GM23338 (cell line): ENCODE measurements at regions not wholly inside any gene's neighbourhood (a gene's known extent, or its start where the extent isn't known, plus 50 kb on each side); places are given as distances from the start of the nearest gene placed in this dataset.

Source experiments
- ATAC-seq: fragments of 200-7000 bp; cut with Tn5 transposase; 3 replicates; pipeline ENCODE4 v1.9.1; 2020
- DNase-seq: peaks from one replicate; pipeline ENCODE4 v3.0.0-alpha.2; 2015; ENCODE audit warnings: low spot score
- H2AFZ ChIP-seq: fragments of 200-600 bp; sonication (generic); 2 replicates; pipeline ENCODE4 v1.8.0; 2016; ENCODE audit warnings: antibody characterized with exemption, mild to moderate bottlenecking, moderate library complexity
- H3F3A ChIP-seq: fragments of 200-600 bp; sonication (generic); replicated peaks from 2 replicates; pipeline ENCODE4 v1.8.0; 2017; ENCODE audit warnings: antibody characterized with exemption, mixed run types, low read depth
- H3K27ac ChIP-seq: fragments of 200-600 bp; sonication (generic); 2 replicates; pipeline ENCODE4 v1.6.1; 2016; ENCODE audit warnings: low read depth
- H3K27me3 ChIP-seq: fragments of 200-600 bp; sonication (generic); 2 replicates; pipeline ENCODE4 v1.8.0; 2016; ENCODE audit warnings: mild to moderate bottlenecking, mixed run types, moderate library complexity; ENCODE audit not compliant: insufficient read depth
- H3K36me3 ChIP-seq: fragments of 200-600 bp; sonication (generic); 2 replicates; pipeline ENCODE4 v1.8.0; 2016; ENCODE audit warnings: mild to moderate bottlenecking; ENCODE audit not compliant: insufficient read depth
- H3K4me1 ChIP-seq: fragments of 200-600 bp; sonication (generic); 2 replicates; pipeline ENCODE4 v1.8.0; 2016; ENCODE audit warnings: mild to moderate bottlenecking, moderate library complexity; ENCODE audit not compliant: insufficient read depth
- H3K4me2 ChIP-seq: fragments of 200-600 bp; sonication (generic); 2 replicates; pipeline ENCODE4 v1.7.1; 2017; ENCODE audit warnings: mixed run types
- H3K4me3 ChIP-seq: fragments of 200-600 bp; sonication (generic); 2 replicates; pipeline ENCODE4 v1.6.1; 2016; ENCODE audit warnings: mixed run types
- H3K79me2 ChIP-seq: fragments of 200-600 bp; sonication (generic); replicated peaks from 2 replicates; pipeline ENCODE4 v1.8.0; 2017; ENCODE audit warnings: mild to moderate bottlenecking; ENCODE audit not compliant: insufficient read depth
- H3K9me2 ChIP-seq: fragments of 200-600 bp; sonication (generic); 2 replicates; pipeline ENCODE4 v1.8.0; 2017; ENCODE audit not compliant: insufficient read depth
- H4K20me1 ChIP-seq: fragments of 200-600 bp; sonication (generic); replicated peaks from 2 replicates; pipeline ENCODE4 v1.8.0; 2017; ENCODE audit warnings: mild to moderate bottlenecking; ENCODE audit not compliant: insufficient read depth
- H3K27ac Mint-ChIP-seq: 2 replicates; pipeline ENCODE4 v1.8.0; 2020; ENCODE audit warnings: inconsistent platforms, mild to moderate bottlenecking, moderate library complexity, mixed read lengths
- H3K27me3 Mint-ChIP-seq: 3 replicates; pipeline ENCODE4 v1.8.0; 2022; ENCODE audit warnings: low read depth, mild to moderate bottlenecking, moderate library complexity, mixed read lengths, inconsistent platforms; ENCODE audit not compliant: insufficient read depth, poor library complexity
- H3K36me3 Mint-ChIP-seq: 3 replicates; pipeline ENCODE4 v1.8.0; 2021; ENCODE audit warnings: low read depth, mild to moderate bottlenecking, inconsistent platforms, moderate library complexity, mixed read lengths
- H3K4me1 Mint-ChIP-seq: 3 replicates; pipeline ENCODE4 v1.8.0; 2020; ENCODE audit warnings: mild to moderate bottlenecking, inconsistent platforms, mixed read lengths
- H3K4me3 Mint-ChIP-seq: 3 replicates; pipeline ENCODE4 v1.8.0; 2021; ENCODE audit warnings: moderate library complexity, mild to moderate bottlenecking, inconsistent platforms, mixed read lengths
- H3K9me3 Mint-ChIP-seq: 3 replicates; pipeline ENCODE4 v1.8.0; 2020; ENCODE audit warnings: moderate library complexity, mild to moderate bottlenecking, inconsistent platforms, mixed read lengths
- CREB1 ChIP-seq: fragments of 250-450 bp; sonication (Bioruptor Pico); IDR thresholded peaks from 2 replicates; pipeline ENCODE4 v1.5.0; 2020; ENCODE audit warnings: low read depth, mild to moderate bottlenecking, moderate library complexity
- EZH2phosphoT487 ChIP-seq: fragments of 200-600 bp; sonication (generic); IDR thresholded peaks from one replicate; pipeline ENCODE4 v1.8.1; 2018; ENCODE audit warnings: antibody characterized with exemption; ENCODE audit not compliant: unreplicated experiment
- NANOG ChIP-seq: IDR thresholded peaks from 2 replicates; pipeline ENCODE4 v1.6.1; 2016; ENCODE audit warnings: antibody characterized with exemption, borderline replicate concordance
- POLR2AphosphoS5 ChIP-seq: IDR thresholded peaks from 2 replicates; pipeline ENCODE4 v1.6.1; 2016; ENCODE audit warnings: antibody characterized with exemption, low read depth
- STAT1 ChIP-seq: IDR thresholded peaks from one replicate; pipeline ENCODE4 v1.6.1; 2016; ENCODE audit warnings: antibody characterized with exemption; ENCODE audit not compliant: unreplicated experiment
- ZNF114 ChIP-seq: fragments of 250-450 bp; sonication (Bioruptor Pico); IDR thresholded peaks from 2 replicates; pipeline ENCODE4 v1.5.0; 2020; ENCODE audit warnings: mild to moderate bottlenecking, moderate library complexity
- TF ChIP-seq, protein P1 (sequence below): IDR thresholded peaks from one replicate; pipeline ENCODE4 v1.6.1; 2018; ENCODE audit warnings: antibody characterized with exemption; ENCODE audit not compliant: unreplicated experiment
- TF ChIP-seq, protein P2 (sequence below), 2 experiments: fragments of 200-600 bp in 1 of 2; sonication (generic) in 1 of 2; conservative IDR thresholded peaks; 2 replicates each; pipeline versions ENCODE4 v1.5.1 to v1.6.1; 2016 to 2017; ENCODE audit warnings: antibody characterized with exemption in 2 of 2, low read depth in 2 of 2, mild to moderate bottlenecking in 2 of 2, moderate library complexity in 1 of 2
- TF ChIP-seq, protein P3 (sequence below): fragments of 250-450 bp; sonication (Bioruptor Pico); IDR thresholded peaks from 2 replicates; pipeline ENCODE4 v1.5.0; 2020; ENCODE audit warnings: mild to moderate bottlenecking, moderate library complexity

DNA sequence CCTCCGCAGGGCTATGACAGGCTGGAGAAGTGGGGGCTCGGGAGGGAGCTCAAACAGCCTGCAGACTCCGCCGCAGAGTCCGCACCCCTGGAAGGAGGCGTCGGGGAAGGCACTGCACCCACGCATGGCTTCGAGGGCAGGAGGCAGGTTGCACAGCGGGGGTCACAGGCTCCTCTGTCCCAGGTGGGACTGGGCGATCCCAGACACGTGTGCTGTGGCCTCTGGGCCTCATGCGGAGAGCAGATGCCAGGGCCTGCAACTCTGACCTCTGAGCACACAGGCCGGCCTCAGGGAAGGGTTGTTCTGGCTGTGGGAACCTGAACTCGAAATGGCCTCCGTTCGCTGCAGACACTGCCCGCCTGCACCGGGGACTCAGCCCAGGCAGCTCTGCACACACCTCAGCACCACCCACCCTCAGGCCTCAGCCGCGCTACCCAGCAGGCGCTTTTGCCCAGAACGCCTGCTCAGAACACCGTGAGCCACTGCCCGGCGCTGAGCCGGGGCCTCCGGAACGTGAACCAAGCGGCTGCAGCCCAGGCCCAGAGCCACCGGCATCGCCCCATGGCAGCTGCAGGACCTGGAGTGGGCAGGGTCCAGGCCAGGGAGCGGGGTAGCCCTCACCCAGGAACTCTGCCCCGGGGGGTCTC lies 71.8 kb upstream of the ADGRA1 start:
- H3K79me2 ChIP-seq: no peaks in the 10 kb centered on the region
- no peaks in the 10 kb centered on the region for H3K9me2 ChIP-seq
- H3K4me2 ChIP-seq: no peak overlapping the region
- H4K20me1 ChIP-seq: no peaks in the 10 kb centered on the region
- H3K27ac ChIP-seq: no peak overlapping the region
- Mint-ChIP-seq H3K27me3 (peaks cover 4% of the 10 kb centered on the region), H3K36me3 (no peaks in the 10 kb centered on the region), H3K4me3 (no peak overlapping the region), H3K27ac (no peak overlapping the region), H3K4me1 (no peaks in the 10 kb centered on the region; the same call in 2 of the 3 replicates), H3K9me3 (no peaks in the 10 kb centered on the region)
- TF ChIP-seq, protein P1, sequence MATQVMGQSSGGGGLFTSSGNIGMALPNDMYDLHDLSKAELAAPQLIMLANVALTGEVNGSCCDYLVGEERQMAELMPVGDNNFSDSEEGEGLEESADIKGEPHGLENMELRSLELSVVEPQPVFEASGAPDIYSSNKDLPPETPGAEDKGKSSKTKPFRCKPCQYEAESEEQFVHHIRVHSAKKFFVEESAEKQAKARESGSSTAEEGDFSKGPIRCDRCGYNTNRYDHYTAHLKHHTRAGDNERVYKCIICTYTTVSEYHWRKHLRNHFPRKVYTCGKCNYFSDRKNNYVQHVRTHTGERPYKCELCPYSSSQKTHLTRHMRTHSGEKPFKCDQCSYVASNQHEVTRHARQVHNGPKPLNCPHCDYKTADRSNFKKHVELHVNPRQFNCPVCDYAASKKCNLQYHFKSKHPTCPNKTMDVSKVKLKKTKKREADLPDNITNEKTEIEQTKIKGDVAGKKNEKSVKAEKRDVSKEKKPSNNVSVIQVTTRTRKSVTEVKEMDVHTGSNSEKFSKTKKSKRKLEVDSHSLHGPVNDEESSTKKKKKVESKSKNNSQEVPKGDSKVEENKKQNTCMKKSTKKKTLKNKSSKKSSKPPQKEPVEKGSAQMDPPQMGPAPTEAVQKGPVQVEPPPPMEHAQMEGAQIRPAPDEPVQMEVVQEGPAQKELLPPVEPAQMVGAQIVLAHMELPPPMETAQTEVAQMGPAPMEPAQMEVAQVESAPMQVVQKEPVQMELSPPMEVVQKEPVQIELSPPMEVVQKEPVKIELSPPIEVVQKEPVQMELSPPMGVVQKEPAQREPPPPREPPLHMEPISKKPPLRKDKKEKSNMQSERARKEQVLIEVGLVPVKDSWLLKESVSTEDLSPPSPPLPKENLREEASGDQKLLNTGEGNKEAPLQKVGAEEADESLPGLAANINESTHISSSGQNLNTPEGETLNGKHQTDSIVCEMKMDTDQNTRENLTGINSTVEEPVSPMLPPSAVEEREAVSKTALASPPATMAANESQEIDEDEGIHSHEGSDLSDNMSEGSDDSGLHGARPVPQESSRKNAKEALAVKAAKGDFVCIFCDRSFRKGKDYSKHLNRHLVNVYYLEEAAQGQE: no peak
- TF ChIP-seq CREB1 (CRISPR knock-in tag): no peak
- no peak for TF ChIP-seq POLR2AphosphoS5
- TF ChIP-seq STAT1: no peak
- TF ChIP-seq, protein P2, sequence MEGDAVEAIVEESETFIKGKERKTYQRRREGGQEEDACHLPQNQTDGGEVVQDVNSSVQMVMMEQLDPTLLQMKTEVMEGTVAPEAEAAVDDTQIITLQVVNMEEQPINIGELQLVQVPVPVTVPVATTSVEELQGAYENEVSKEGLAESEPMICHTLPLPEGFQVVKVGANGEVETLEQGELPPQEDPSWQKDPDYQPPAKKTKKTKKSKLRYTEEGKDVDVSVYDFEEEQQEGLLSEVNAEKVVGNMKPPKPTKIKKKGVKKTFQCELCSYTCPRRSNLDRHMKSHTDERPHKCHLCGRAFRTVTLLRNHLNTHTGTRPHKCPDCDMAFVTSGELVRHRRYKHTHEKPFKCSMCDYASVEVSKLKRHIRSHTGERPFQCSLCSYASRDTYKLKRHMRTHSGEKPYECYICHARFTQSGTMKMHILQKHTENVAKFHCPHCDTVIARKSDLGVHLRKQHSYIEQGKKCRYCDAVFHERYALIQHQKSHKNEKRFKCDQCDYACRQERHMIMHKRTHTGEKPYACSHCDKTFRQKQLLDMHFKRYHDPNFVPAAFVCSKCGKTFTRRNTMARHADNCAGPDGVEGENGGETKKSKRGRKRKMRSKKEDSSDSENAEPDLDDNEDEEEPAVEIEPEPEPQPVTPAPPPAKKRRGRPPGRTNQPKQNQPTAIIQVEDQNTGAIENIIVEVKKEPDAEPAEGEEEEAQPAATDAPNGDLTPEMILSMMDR (conservative IDR thresholded peaks at IDR 0.05; ENCODE audit: low read depth in 2 of 2): no peak
- no peak for TF ChIP-seq EZH2phosphoT487
- TF ChIP-seq ZNF114: no peak
- TF ChIP-seq, protein P3, sequence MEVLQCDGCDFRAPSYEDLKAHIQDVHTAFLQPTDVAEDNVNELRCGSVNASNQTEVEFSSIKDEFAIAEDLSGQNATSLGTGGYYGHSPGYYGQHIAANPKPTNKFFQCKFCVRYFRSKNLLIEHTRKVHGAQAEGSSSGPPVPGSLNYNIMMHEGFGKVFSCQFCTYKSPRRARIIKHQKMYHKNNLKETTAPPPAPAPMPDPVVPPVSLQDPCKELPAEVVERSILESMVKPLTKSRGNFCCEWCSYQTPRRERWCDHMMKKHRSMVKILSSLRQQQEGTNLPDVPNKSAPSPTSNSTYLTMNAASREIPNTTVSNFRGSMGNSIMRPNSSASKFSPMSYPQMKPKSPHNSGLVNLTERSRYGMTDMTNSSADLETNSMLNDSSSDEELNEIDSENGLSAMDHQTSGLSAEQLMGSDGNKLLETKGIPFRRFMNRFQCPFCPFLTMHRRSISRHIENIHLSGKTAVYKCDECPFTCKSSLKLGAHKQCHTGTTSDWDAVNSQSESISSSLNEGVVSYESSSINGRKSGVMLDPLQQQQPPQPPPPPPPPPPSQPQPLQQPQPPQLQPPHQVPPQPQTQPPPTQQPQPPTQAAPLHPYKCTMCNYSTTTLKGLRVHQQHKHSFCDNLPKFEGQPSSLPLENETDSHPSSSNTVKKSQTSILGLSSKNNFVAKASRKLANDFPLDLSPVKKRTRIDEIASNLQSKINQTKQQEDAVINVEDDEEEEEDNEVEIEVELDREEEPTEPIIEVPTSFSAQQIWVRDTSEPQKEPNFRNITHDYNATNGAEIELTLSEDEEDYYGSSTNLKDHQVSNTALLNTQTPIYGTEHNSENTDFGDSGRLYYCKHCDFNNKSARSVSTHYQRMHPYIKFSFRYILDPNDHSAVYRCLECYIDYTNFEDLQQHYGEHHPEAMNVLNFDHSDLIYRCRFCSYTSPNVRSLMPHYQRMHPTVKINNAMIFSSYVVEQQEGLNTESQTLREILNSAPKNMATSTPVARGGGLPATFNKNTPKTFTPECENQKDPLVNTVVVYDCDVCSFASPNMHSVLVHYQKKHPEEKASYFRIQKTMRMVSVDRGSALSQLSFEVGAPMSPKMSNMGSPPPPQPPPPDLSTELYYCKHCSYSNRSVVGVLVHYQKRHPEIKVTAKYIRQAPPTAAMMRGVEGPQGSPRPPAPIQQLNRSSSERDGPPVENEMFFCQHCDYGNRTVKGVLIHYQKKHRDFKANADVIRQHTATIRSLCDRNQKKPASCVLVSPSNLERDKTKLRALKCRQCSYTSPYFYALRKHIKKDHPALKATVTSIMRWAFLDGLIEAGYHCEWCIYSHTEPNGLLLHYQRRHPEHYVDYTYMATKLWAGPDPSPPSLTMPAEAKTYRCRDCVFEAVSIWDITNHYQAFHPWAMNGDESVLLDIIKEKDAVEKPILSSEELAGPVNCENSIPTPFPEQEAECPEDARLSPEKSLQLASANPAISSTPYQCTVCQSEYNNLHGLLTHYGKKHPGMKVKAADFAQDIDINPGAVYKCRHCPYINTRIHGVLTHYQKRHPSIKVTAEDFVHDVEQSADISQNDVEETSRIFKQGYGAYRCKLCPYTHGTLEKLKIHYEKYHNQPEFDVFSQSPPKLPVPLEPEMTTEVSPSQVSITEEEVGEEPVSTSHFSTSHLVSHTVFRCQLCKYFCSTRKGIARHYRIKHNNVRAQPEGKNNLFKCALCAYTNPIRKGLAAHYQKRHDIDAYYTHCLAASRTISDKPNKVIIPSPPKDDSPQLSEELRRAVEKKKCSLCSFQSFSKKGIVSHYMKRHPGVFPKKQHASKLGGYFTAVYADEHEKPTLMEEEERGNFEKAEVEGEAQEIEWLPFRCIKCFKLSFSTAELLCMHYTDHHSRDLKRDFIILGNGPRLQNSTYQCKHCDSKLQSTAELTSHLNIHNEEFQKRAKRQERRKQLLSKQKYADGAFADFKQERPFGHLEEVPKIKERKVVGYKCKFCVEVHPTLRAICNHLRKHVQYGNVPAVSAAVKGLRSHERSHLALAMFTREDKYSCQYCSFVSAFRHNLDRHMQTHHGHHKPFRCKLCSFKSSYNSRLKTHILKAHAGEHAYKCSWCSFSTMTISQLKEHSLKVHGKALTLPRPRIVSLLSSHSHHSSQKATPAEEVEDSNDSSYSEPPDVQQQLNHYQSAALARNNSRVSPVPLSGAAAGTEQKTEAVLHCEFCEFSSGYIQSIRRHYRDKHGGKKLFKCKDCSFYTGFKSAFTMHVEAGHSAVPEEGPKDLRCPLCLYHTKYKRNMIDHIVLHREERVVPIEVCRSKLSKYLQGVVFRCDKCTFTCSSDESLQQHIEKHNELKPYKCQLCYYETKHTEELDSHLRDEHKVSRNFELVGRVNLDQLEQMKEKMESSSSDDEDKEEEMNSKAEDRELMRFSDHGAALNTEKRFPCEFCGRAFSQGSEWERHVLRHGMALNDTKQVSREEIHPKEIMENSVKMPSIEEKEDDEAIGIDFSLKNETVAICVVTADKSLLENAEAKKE (CRISPR knock-in tag): no peak
- TF ChIP-seq NANOG: no peak
- no peak for DNase-seq
- no peaks in the 10 kb centered on the region for H3K4me1 ChIP-seq
- no peaks in the 10 kb centered on the region for H3K27me3 ChIP-seq
- H3K36me3 ChIP-seq: no peaks in the 10 kb centered on the region
- H3F3A ChIP-seq: peaks cover 7% of the 10 kb centered on the region
- H2AFZ ChIP-seq: no peak overlapping the region
- H3K4me3 ChIP-seq: no peak overlapping the region
- ATAC-seq: no peak
